ENCODE measurements at regions not wholly inside any gene's neighbourhood (a gene's known extent, or its start where the extent isn't known, plus 50 kb on each side); places are given as distances from the start of the nearest gene placed in this dataset.

DNA sequence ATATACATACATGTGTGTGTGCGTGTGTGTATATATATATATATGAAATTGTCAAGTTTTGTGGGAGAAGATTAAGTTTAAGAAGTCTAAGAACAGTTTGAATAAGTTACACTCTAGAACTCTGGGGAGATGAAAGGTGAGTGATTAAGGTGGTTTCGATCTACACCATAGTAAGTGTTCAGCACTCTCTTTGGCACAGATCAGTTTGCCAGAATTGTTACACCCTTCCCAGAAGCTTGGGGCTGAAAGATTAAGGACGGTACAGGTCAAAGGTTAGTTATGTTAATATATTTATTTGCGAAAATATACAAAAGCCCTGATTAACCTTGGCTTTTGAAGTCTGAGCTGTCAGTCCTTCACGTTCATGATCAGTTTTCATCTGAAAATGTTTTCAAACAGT is 309.1 kb downstream of the KLF5 start:
- no peak overlapping the region for H2AFZ ChIP-seq (ENCODE audit: low read depth, low read length)
- peaks cover 4% of the 10 kb centered on the region for H3K9me3 Mint-ChIP-seq (ENCODE audit: unreplicated experiment)
- H3K4me3 Mint-ChIP-seq (ENCODE audit: unreplicated experiment), result no peak overlapping the region
- H3K36me3 Mint-ChIP-seq (ENCODE audit: low read depth, unreplicated experiment), result no peaks in the 10 kb centered on the region
- H3K27ac Mint-ChIP-seq (ENCODE audit: unreplicated experiment), result no peak overlapping the region
- TF ChIP-seq, protein P1, sequence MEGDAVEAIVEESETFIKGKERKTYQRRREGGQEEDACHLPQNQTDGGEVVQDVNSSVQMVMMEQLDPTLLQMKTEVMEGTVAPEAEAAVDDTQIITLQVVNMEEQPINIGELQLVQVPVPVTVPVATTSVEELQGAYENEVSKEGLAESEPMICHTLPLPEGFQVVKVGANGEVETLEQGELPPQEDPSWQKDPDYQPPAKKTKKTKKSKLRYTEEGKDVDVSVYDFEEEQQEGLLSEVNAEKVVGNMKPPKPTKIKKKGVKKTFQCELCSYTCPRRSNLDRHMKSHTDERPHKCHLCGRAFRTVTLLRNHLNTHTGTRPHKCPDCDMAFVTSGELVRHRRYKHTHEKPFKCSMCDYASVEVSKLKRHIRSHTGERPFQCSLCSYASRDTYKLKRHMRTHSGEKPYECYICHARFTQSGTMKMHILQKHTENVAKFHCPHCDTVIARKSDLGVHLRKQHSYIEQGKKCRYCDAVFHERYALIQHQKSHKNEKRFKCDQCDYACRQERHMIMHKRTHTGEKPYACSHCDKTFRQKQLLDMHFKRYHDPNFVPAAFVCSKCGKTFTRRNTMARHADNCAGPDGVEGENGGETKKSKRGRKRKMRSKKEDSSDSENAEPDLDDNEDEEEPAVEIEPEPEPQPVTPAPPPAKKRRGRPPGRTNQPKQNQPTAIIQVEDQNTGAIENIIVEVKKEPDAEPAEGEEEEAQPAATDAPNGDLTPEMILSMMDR (IDR thresholded peaks at IDR 0.05; ENCODE audit: insufficient read depth, low read depth, low read length), result no peak
- TF ChIP-seq EZH2 (IDR thresholded peaks at IDR 0.05; ENCODE audit: insufficient read depth, low read length), result no peak
- H3K27me3 ChIP-seq (ENCODE audit: insufficient read depth, low read length), result no peaks in the 10 kb centered on the region
- no peaks in the 10 kb centered on the region for H3K4me1 ChIP-seq (ENCODE audit: insufficient read depth, low read length)
- no peaks in the 10 kb centered on the region for H3K27me3 Mint-ChIP-seq (ENCODE audit: low read depth, unreplicated experiment)
- H3K27ac ChIP-seq (ENCODE audit: low read depth, low read length), result no peak overlapping the region
- H3K79me2 ChIP-seq (ENCODE audit: insufficient read depth, low read length), result no peaks in the 10 kb centered on the region
- H3K4me3 ChIP-seq (ENCODE audit: insufficient read depth, low read depth, low read length), result no peak overlapping the region
- H3K4me2 ChIP-seq (ENCODE audit: low read length), result no peak overlapping the region
- H4K20me1 ChIP-seq (ENCODE audit: insufficient read depth, low read length), result no peaks in the 10 kb centered on the region
- H3K4me1 Mint-ChIP-seq (ENCODE audit: low read depth, unreplicated experiment), result no peaks in the 10 kb centered on the region
- H3K9ac ChIP-seq (ENCODE audit: low read length), result no peak overlapping the region
- FAIRE-seq, result no peak
- H3K36me3 ChIP-seq (ENCODE audit: insufficient read depth, low read length), result no peaks in the 10 kb centered on the region
- H3K9me3 ChIP-seq (ENCODE audit: insufficient read depth, low read depth, low read length), result no peaks in the 10 kb centered on the region
- no peak for DNase-seq (ENCODE audit: low read depth)

DNA sequence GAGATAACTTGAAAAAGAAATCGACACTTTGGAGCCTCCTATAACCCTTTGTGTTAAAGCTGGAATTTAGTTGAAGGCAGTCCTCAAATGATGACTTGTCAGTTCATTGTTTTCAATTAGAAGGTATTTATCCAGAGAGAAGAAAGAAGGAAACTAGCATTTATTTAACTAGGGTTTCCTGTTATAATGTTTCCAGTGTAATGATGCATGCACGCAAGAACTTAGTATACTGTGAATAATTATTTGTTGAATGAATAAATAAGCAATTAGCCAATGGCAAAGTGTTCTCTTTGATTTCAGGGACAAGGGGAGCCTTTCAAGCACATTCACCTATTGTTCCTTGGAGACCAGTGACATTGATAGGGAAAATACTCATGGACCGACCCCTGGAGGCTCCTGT is 307.4 kb downstream of the KLF5 start:
- Mint-ChIP-seq H3K27me3 (ENCODE audit: low read depth, unreplicated experiment) (no peaks in the 10 kb centered on the region), H3K36me3 (ENCODE audit: low read depth, unreplicated experiment) (no peaks in the 10 kb centered on the region), H3K27ac (ENCODE audit: unreplicated experiment) (no peak overlapping the region), H3K4me3 (ENCODE audit: unreplicated experiment) (no peak overlapping the region), H3K4me1 (ENCODE audit: low read depth, unreplicated experiment) (no peaks in the 10 kb centered on the region), H3K9me3 (ENCODE audit: unreplicated experiment) (no peaks in the 10 kb centered on the region)
- H3K9ac ChIP-seq (ENCODE audit: low read length), result no peak overlapping the region
- FAIRE-seq (no peak), DNase-seq (ENCODE audit: low read depth) (no peak)
- no peak overlapping the region for H3K27ac ChIP-seq (ENCODE audit: low read depth, low read length)
- no peak overlapping the region for H3K4me2 ChIP-seq (ENCODE audit: low read length)
- H4K20me1 ChIP-seq (ENCODE audit: insufficient read depth, low read length), result no peaks in the 10 kb centered on the region
- no peak overlapping the region for H3K4me3 ChIP-seq (ENCODE audit: insufficient read depth, low read depth, low read length)
- H3K27me3 ChIP-seq (ENCODE audit: insufficient read depth, low read length), result no peaks in the 10 kb centered on the region
- no peak overlapping the region for H2AFZ ChIP-seq (ENCODE audit: low read depth, low read length)
- H3K9me3 ChIP-seq (ENCODE audit: insufficient read depth, low read depth, low read length), result no peaks in the 10 kb centered on the region
- no peaks in the 10 kb centered on the region for H3K79me2 ChIP-seq (ENCODE audit: insufficient read depth, low read length)
- H3K36me3 ChIP-seq (ENCODE audit: insufficient read depth, low read length), result no peaks in the 10 kb centered on the region
- H3K4me1 ChIP-seq (ENCODE audit: insufficient read depth, low read length), result no peaks in the 10 kb centered on the region
- no peak for TF ChIP-seq EZH2 (IDR thresholded peaks at IDR 0.05; ENCODE audit: insufficient read depth, low read length)
- TF ChIP-seq, protein P1 (IDR thresholded peaks at IDR 0.05; ENCODE audit: insufficient read depth, low read depth, low read length), result no peak

DNA sequence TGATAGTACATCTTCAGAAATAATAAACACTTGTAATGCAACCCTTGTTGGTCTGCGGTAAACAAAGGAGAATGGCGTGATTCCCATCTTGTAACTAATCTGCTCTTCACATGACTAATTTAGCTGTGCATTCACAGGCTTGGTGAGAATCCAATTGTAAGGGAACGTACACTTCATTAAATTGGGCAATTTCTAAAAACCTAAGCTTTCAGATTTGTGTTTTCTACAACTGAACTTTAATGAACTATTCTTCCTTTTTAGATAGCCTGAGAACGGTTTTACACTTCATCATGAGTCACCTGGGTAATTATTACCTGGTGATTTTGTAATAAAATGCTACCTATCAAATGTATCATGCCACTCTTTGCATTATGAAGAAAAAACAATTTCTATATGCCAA is 306.9 kb downstream of the KLF5 start:
- Histone ChIP-seq H3K36me3 (ENCODE audit: insufficient read depth, low read length) (no peaks in the 10 kb centered on the region), H4K20me1 (ENCODE audit: insufficient read depth, low read length) (no peaks in the 10 kb centered on the region), H3K27me3 (ENCODE audit: insufficient read depth, low read length) (no peaks in the 10 kb centered on the region), H3K9me3 (ENCODE audit: insufficient read depth, low read depth, low read length) (no peaks in the 10 kb centered on the region), H3K4me2 (ENCODE audit: low read length) (no peak overlapping the region), H3K4me3 (ENCODE audit: insufficient read depth, low read depth, low read length) (no peak overlapping the region), H2AFZ (ENCODE audit: low read depth, low read length) (no peak overlapping the region), H3K79me2 (ENCODE audit: insufficient read depth, low read length) (no peaks in the 10 kb centered on the region), H3K27ac (ENCODE audit: low read depth, low read length) (no peak overlapping the region), H3K9ac (ENCODE audit: low read length) (no peak overlapping the region), H3K4me1 (ENCODE audit: insufficient read depth, low read length) (no peaks in the 10 kb centered on the region)
- Mint-ChIP-seq H3K36me3 (ENCODE audit: low read depth, unreplicated experiment) (no peaks in the 10 kb centered on the region), H3K4me3 (ENCODE audit: unreplicated experiment) (no peak overlapping the region), H3K27me3 (ENCODE audit: low read depth, unreplicated experiment) (no peaks in the 10 kb centered on the region), H3K27ac (ENCODE audit: unreplicated experiment) (no peak overlapping the region), H3K9me3 (ENCODE audit: unreplicated experiment) (no peaks in the 10 kb centered on the region), H3K4me1 (ENCODE audit: low read depth, unreplicated experiment) (no peaks in the 10 kb centered on the region)
- DNase-seq (ENCODE audit: low read depth) (no peak), FAIRE-seq (no peak)
- TF ChIP-seq, protein P1 (IDR thresholded peaks at IDR 0.05; ENCODE audit: insufficient read depth, low read depth, low read length), result no peak
- no peak for TF ChIP-seq EZH2 (IDR thresholded peaks at IDR 0.05; ENCODE audit: insufficient read depth, low read length)
